ENCODE measurements at regions not wholly inside any gene's neighbourhood (a gene's known extent, or its start where the extent isn't known, plus 50 kb on each side); places are given as distances from the start of the nearest gene placed in this dataset.
A peak's percentile ranks its signal among the peaks of the same experiment; 100 is the strongest.

GRCh38 chr6:128763599-128764300 is 119.2 kb upstream of the LAMA2 start:
- Histone ChIP-seq H2AFZ (peak overlapping the region; percentile 11; the same call in 1 of the 2 replicates), H3K27me3 (ENCODE audit: insufficient read depth) (no peaks in the 10 kb centered on the region), H4K20me1 (replicated peaks; ENCODE audit: insufficient read depth) (no peaks in the 10 kb centered on the region), H3F3A (replicated peaks; ENCODE audit: low read depth) (no peaks in the 10 kb centered on the region), H3K4me3 (no peak overlapping the region), H3K9me2 (ENCODE audit: insufficient read depth) (peaks cover 15% of the 10 kb centered on the region), H3K4me1 (ENCODE audit: insufficient read depth) (no peaks in the 10 kb centered on the region; the same call in 1 of the 2 replicates), H3K27ac (ENCODE audit: low read depth) (no peak overlapping the region), H3K4me2 (no peak overlapping the region), H3K79me2 (replicated peaks; ENCODE audit: insufficient read depth) (no peaks in the 10 kb centered on the region), H3K36me3 (ENCODE audit: insufficient read depth) (peaks cover 7% of the 10 kb centered on the region)
- H3K27ac Mint-ChIP-seq = no peak overlapping the region
- peaks cover 13% of the 10 kb centered on the region for H3K4me1 Mint-ChIP-seq
- H3K36me3 Mint-ChIP-seq (ENCODE audit: low read depth) = peaks cover 22% of the 10 kb centered on the region
- TF ChIP-seq POLR2AphosphoS5 (IDR thresholded peaks at IDR 0.05; ENCODE audit: low read depth) (no peak), EZH2phosphoT487 (IDR thresholded peaks at IDR 0.05; ENCODE audit: unreplicated experiment) (no peak), REST (IDR thresholded peaks at IDR 0.05; ENCODE audit: unreplicated experiment) (no peak), CTCF (conservative IDR thresholded peaks at IDR 0.05; ENCODE audit: low read depth in 2 of 2) (no peak), JUNB (IDR thresholded peaks at IDR 0.05; ENCODE audit: unreplicated experiment) (no peak), CREB1 (CRISPR knock-in tag; IDR thresholded peaks at IDR 0.05; ENCODE audit: low read depth) (no peak), ZNF331 (CRISPR knock-in tag; IDR thresholded peaks at IDR 0.05; ENCODE audit: low read depth) (no peak), ZNF114 (CRISPR knock-in tag; IDR thresholded peaks at IDR 0.05) (no peak), NANOG (IDR thresholded peaks at IDR 0.05; ENCODE audit: borderline replicate concordance) (no peak), ZNF462 (CRISPR knock-in tag; IDR thresholded peaks at IDR 0.05) (no peak), STAT1 (IDR thresholded peaks at IDR 0.05; ENCODE audit: unreplicated experiment) (no peak), ETS1 (IDR thresholded peaks at IDR 0.05) (no peak)
- DNase-seq (ENCODE audit: low spot score) = no peak
- no peak overlapping the region for H3K4me3 Mint-ChIP-seq
- peaks cover 28% of the 10 kb centered on the region for H3K9me3 Mint-ChIP-seq
- ATAC-seq = no peak
- no peaks in the 10 kb centered on the region for H3K27me3 Mint-ChIP-seq (ENCODE audit: insufficient read depth, low read depth, poor library complexity)

Measured in GM23338 (cell line).